Choroid plexus epithelial cell (primary cell): ENCODE measurements at regions not wholly inside any gene's neighbourhood (a gene's known extent, or its start where the extent isn't known, plus 50 kb on each side); places are given as distances from the start of the nearest gene placed in this dataset.

Experiments used
- DNase-seq: peaks from one replicate; pipeline ENCODE4 v3.0.0-alpha.2; 2010; ENCODE audit warnings: low read depth
- H3K4me3 ChIP-seq: 2 replicates; pipeline ENCODE4 v1.5.1; 2011; ENCODE audit warnings: low read depth, mild to moderate bottlenecking, control low read depth, low read length, moderate library complexity
- CTCF ChIP-seq: conservative IDR thresholded peaks from 2 replicates; pipeline ENCODE4 v1.5.1; 2011; ENCODE audit warnings: low read depth, mild to moderate bottlenecking, control low read depth, inconsistent platforms, low read length, moderate library complexity

- no peak for TF ChIP-seq CTCF
- H3K4me3 ChIP-seq: no peak overlapping the region
- DNase-seq: no peak
Measured at GRCh38 chr1:185581961-185582725, 152.0 kb upstream of the HMCN1 start.

- DNase-seq: no peak
- H3K4me3 ChIP-seq: no peak overlapping the region
- TF ChIP-seq CTCF: no peak
Measured at GRCh38 chr1:185581020-185581419, 153.2 kb upstream of the HMCN1 start.

GRCh38 chr1:185578293-185578692, 155.9 kb upstream of the HMCN1 start:
- DNase-seq: no peak
- H3K4me3 ChIP-seq: no peak overlapping the region
- no peak for TF ChIP-seq CTCF

DNA sequence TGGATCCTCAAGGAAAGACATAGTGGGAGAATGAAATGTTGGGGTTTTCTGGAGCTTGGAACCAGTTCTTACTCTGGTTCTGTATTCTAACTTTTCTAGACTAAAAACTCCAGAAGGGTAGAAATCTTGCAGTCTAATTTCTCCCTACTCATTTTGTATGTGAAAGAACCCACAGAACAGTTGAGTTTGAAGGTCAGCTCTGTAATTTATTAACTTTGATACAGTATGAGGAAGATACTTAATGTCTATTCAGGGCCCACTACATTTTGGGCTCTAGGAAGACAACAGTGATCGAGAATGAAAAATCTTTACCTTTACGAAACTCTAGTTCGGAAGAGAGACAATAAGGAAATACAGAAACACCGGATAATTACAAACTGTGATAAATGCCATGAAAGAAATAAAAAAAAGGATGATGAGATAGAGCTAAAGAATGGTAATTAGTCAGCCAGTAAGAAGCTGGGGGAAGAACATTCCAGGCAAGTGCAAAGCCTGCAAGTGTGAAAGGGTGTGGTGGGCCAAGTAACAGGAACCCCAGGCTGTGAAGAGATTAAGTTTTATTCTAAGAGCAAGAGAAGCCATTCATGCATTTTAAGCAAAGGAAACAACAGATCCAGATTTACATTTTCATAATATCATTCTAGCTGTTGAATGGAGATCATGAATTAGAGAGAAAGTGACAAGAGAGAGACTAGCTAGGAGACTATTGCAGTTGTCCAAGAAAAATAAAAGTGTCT, 159.9 kb upstream of the HMCN1 start:
- no peak for TF ChIP-seq CTCF
- H3K4me3 ChIP-seq: no peak overlapping the region
- no peak for DNase-seq

- TF ChIP-seq CTCF: no peak
- no peak for DNase-seq
- no peak overlapping the region for H3K4me3 ChIP-seq
Measured at GRCh38 chr1:185573677-185574076, 160.5 kb upstream of the HMCN1 start.

GRCh38 chr1:185573162-185573561, 161.0 kb upstream of the HMCN1 start:
- DNase-seq: no peak
- no peak overlapping the region for H3K4me3 ChIP-seq
- no peak for TF ChIP-seq CTCF
